HG03103 (cell line): ENCODE measurements at regions not wholly inside any gene's neighbourhood (a gene's known extent, or its start where the extent isn't known, plus 50 kb on each side); places are given as distances from the start of the nearest gene placed in this dataset.

ENCODE experiments used
- ATAC-seq: cut with Tn5 transposase; IDR thresholded peaks from one replicate; pipeline ENCODE4 v1.9.1; 2021; ENCODE audit warnings: low read depth; ENCODE audit not compliant: unreplicated experiment

- ATAC-seq, result no peak
Measured at GRCh38 chr15:96097661-96098060, 232.8 kb upstream of the NR2F2 start.

- ATAC-seq, result no peak
Measured at GRCh38 chr15:96102631-96103030, 227.9 kb upstream of the NR2F2 start.

DNA sequence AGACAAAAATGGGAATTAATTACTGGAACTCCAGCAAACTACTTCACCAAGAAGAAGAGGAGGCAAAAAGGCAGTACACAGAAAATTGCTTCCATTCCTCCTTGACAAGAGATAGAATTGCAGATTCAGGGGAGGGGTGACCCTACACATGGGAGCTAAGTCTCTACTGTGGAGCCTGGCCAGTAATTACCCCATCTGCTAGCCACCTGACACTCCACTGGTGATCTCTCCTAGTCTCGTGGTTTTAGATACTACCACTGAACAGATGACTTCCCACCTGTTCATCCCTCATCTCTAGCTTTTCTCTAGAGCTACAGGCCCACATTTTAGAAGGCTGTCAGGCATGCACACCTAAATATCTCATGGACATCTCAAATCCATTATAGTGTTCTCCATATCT is 224.3 kb upstream of the NR2F2 start:
- ATAC-seq, result no peak

DNA sequence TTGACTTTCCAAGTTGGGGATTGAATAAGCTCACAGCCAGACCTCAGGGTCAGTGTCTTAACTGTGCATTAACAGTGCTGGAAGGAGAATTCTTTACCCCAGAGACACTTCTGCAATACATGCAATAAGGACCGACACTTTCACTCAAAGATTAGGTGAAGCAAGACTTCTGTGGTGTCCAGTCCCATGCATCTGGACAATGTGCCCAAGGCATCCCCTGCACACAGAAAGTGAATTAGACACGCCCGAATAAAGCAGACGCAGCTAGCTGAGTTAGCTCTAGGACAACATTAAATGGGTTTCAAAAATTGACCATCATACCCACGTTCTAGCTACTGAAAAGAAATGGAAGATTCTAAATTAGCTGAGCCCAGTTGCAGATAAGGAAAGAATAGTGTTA is 223.9 kb upstream of the NR2F2 start:
- ATAC-seq, result no peak

GRCh38 chr15:96107916-96108315 is 222.6 kb upstream of the NR2F2 start:
- ATAC-seq, result no peak

DNA sequence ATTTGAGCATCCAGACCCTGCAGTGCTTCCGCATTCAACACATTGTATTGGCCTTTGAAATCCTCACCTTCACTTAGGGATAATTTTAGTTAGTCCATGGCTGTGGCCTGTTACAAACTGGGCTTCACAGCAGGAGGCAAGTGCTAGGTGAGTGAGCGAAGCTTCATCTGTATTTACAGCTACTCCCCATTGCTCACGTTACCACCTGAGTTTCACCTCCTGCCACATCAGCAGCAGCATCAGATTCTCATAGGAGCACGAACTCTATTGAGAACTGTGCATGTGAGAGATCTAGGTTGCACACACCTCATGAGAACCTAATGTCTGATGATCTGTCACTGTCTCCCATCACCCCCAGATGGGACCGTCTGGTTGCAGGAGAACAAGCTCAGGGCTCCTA is 222.1 kb upstream of the NR2F2 start:
- ATAC-seq, result no peak

GRCh38 chr15:96109820-96110219 is 220.7 kb upstream of the NR2F2 start:
- ATAC-seq, result no peak

DNA sequence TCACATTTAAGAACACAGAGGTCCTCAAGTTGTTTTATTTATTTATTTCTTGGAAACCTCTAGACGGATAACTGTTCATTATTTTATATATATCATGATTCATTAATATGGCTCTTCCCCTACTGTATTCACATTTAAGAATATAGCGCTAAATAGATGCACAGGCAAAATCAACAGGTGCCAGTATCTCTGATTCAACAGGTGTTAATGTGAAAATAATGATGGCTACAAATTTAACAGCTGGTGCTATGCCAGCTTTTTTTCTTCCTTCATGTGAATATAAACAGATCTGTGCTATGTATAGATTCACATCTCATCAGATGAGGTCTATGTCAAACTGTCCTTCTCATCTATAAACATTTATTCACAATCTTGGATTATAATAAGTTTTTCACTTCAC is 218.5 kb upstream of the NR2F2 start:
- no peak for ATAC-seq

- ATAC-seq, result no peak
Measured at GRCh38 chr15:96115642-96116041, 214.9 kb upstream of the NR2F2 start.

GRCh38 chr15:96117270-96117669 is 213.2 kb upstream of the NR2F2 start:
- no peak for ATAC-seq

- no peak for ATAC-seq
Measured at GRCh38 chr15:96119734-96120133, 210.8 kb upstream of the NR2F2 start.

GRCh38 chr15:96121086-96121920 is 209.2 kb upstream of the NR2F2 start:
- ATAC-seq, result no peak

- no peak for ATAC-seq
Measured at GRCh38 chr15:96122077-96123027, 208.1 kb upstream of the NR2F2 start.

GRCh38 chr15:96123028-96123400 is 207.5 kb upstream of the NR2F2 start:
- no peak for ATAC-seq

DNA sequence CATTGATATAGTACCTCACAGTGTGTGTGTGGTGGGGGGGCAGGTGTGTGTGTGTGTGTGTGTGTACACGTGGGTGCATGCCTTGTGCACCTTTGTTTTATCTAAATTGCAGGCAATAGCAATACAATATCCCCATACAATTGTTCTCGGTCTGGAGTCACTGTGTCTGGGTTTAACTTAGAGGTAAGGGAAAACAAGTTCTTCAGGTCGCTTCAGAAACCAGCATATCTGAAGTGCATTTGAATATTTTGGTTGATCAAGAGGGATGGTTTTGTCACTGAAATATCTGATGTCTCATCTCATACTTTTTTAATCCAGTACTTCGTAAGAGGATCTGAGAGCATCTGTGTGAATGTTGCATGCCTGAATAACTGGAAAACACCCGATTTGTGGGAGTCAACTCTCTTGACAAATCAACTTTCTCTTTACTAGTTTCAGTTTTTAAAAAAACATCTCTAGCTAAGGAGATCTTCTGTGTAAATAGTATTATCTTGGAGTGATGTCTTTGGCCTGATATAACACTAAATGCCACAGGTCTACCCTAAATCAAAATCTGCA is 206.8 kb upstream of the NR2F2 start:
- no peak for ATAC-seq

DNA sequence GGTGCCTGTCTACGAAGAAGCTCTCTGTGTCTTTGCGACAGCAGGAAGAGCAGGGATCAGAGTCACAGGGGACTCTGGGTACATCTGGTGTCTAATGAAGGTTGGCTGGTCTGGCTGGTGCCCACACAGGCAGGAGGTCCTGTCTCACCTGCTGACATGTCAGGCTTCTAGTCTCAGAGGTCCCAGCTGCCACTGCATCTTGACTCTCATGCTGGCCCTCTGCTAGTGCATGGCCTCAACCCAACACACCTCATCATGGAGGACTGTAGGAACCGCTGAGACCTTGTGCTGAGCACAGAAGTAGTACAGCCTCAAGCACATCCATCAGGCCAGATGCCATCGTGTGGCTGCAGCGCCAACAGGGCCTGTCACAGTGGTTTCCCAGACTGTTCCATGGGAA is 206.1 kb upstream of the NR2F2 start:
- ATAC-seq, result no peak

DNA sequence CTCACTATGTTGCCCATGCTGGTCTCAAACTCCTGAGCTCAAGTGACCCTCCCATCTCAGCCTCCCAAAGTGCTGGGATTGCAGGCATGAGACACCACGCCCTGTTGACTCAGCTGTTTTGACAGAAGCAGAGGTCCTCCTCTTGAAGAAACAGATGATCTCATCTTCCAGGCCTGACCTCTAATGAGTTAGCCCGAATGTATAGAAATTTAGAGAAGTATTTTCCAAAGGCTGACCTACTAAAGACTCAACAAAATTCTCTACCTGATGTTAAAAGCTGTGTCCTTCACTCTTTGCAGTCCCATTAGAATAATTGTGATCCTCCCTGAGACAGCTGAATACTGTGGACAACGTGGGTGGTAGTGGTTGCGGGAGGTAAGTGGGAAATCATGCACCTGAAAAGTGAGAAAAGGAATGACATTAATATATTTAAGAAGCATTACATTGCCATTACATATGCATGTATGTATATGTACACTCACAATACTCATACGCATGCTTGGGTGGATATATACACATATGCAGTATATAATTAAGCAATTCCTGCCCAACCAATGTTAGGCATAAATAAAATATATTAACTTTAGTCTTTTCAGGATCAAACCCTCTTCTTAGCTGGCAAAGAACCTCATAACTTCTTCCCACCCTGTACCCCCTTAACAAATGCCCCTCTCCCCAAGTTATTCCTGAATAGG is 204.6 kb upstream of the NR2F2 start:
- no peak for ATAC-seq

DNA sequence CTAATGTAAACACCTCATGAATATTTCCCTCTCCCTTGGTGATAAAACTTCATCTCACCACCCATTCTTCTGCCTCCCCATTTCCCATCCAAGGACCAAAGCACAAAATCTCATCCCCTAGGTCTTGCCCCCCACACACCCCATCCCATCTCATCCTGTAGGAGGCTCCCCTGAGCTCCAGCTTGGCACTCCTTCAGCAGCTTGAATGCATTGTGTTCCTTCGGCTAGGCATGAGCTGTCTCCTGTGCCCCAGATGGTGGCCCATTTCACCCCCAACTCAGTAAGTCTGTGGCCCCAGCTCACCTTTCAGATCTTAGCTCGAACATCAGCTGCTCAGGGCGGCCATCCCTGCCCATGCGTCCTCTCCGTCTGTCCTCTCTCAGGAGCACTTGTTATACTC is 203.6 kb upstream of the NR2F2 start:
- no peak for ATAC-seq

DNA sequence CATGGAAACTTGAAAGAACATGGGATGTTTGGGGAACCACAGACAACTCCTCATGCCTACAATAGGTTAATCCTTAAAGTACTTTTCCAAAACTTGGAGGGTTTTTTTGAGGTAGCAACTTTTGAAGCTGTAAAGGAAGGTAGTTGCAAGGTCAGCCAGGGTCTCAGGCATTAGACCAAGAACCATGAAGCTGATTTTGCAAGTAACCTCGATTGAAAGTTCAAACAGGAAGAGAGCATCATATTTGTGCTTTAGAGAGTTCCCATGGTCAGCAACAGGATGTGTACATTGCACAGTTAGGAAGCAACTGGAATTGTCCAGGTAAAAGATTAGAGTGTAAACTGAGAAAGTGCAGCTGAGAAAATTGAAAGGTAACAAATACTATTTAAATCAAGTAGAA is 199.8 kb upstream of the NR2F2 start:
- ATAC-seq, result no peak

DNA sequence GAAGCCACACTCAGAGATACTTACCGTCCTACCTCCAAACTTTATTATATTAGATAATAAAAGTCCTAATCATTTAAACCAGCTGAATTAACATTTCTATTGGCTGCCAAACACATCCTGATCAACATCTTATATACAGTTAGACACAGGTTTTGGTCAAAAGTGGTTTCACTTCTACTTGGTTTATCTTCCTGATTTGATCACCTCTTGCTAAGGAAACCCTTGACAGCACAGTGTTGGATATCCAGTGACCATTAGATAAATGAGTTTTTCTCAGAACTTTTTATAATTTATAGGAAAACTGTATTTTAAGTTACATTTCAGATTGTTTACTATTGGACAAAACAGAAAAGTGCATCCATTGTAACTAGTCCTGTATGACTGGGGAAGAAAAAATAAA is 198.4 kb upstream of the NR2F2 start:
- no peak for ATAC-seq
